H9 (cell line): ENCODE measurements at regions not wholly inside any gene's neighbourhood (a gene's known extent, or its start where the extent isn't known, plus 50 kb on each side); places are given as distances from the start of the nearest gene placed in this dataset.

Source experiments
- DNase-seq: peaks from one replicate; pipeline ENCODE4 v3.0.0-alpha.2; 2017
- H2AFZ ChIP-seq: one replicate; pipeline ENCODE4 v1.6.1; 2013; ENCODE audit warnings: mild to moderate bottlenecking, low read length, control low read depth, moderate library complexity
- H2AK5ac ChIP-seq: 2 replicates; pipeline ENCODE4 v1.6.1; 2013; ENCODE audit warnings: low read length, control low read depth, mixed read lengths; ENCODE audit not compliant: insufficient read length
- H2BK120ac ChIP-seq: one replicate; pipeline ENCODE4 v1.6.1; 2013; ENCODE audit warnings: low read depth, mild to moderate bottlenecking, low read length, control low read depth, inconsistent platforms; ENCODE audit not compliant: poor library complexity, severe bottlenecking
- H2BK12ac ChIP-seq: 2 replicates; pipeline ENCODE4 v1.6.1; 2013; ENCODE audit warnings: low read length, control low read depth, mixed read lengths, low read depth; ENCODE audit not compliant: insufficient read length
- H2BK15ac ChIP-seq: 2 replicates; pipeline ENCODE4 v1.6.1; 2013; ENCODE audit warnings: low read depth, low read length, control low read depth
- H2BK20ac ChIP-seq: one replicate; pipeline ENCODE4 v1.6.1; 2013; ENCODE audit warnings: low read depth, mild to moderate bottlenecking, low read length, control low read depth, inconsistent platforms; ENCODE audit not compliant: poor library complexity, severe bottlenecking
- H2BK5ac ChIP-seq: 2 replicates; pipeline ENCODE4 v1.6.1; 2013; ENCODE audit warnings: low read length, control low read depth, mixed read lengths; ENCODE audit not compliant: insufficient read length
- H3K14ac ChIP-seq: 2 replicates; pipeline ENCODE4 v1.6.1; 2013; ENCODE audit warnings: low read length, control low read depth; ENCODE audit not compliant: insufficient read depth
- H3K18ac ChIP-seq: 2 replicates; pipeline ENCODE4 v1.6.1; 2013; ENCODE audit warnings: low read depth, mild to moderate bottlenecking, mixed read lengths, low read length, control low read depth; ENCODE audit not compliant: insufficient read length
- H3K23ac ChIP-seq: 2 replicates; pipeline ENCODE4 v1.6.1; 2013; ENCODE audit warnings: low read length, control low read depth, mixed read lengths, low read depth; ENCODE audit not compliant: insufficient read length
- H3K23me2 ChIP-seq: 2 replicates; pipeline ENCODE4 v1.6.1; 2013; ENCODE audit warnings: low read depth, mild to moderate bottlenecking, mixed read lengths, low read length, control low read depth; ENCODE audit not compliant: insufficient read length, poor library complexity, severe bottlenecking
- H3K27ac ChIP-seq: 2 replicates; pipeline ENCODE4 v1.5.1; 2013; ENCODE audit warnings: low read length, control low read depth, mixed read lengths, low read depth; ENCODE audit not compliant: insufficient read length
- H3K27me3 ChIP-seq: 2 replicates; pipeline ENCODE4 v1.6.1; 2013; ENCODE audit warnings: low read length, control low read depth, inconsistent platforms; ENCODE audit not compliant: insufficient read depth
- H3K4ac ChIP-seq: 2 replicates; pipeline ENCODE4 v1.6.1; 2013; ENCODE audit warnings: low read depth, mild to moderate bottlenecking, control low read depth, inconsistent platforms, low read length, moderate library complexity
- H3K4me1 ChIP-seq: 2 replicates; pipeline ENCODE4 v1.6.1; 2013; ENCODE audit warnings: low read length, control low read depth, inconsistent platforms; ENCODE audit not compliant: insufficient read depth
- H3K4me2 ChIP-seq: 2 replicates; pipeline ENCODE4 v1.6.1; 2013; ENCODE audit warnings: low read length, control low read depth, mixed read lengths; ENCODE audit not compliant: insufficient read length, insufficient read depth
- H3K56ac ChIP-seq: 2 replicates; pipeline ENCODE4 v1.6.1; 2013; ENCODE audit warnings: low read depth, mild to moderate bottlenecking, mixed read lengths, low read length, control low read depth; ENCODE audit not compliant: insufficient read length
- H3K79me1 ChIP-seq: 2 replicates; pipeline ENCODE4 v1.6.1; 2013; ENCODE audit warnings: low read depth, mild to moderate bottlenecking, moderate library complexity, low read length, control low read depth, inconsistent platforms; ENCODE audit not compliant: insufficient read depth, poor library complexity, severe bottlenecking
- H3K79me2 ChIP-seq: 2 replicates; pipeline ENCODE4 v1.6.1; 2013; ENCODE audit warnings: low read length, control low read depth, inconsistent platforms; ENCODE audit not compliant: insufficient read depth
- H3K9ac ChIP-seq: 2 replicates; pipeline ENCODE4 v1.6.1; 2013; ENCODE audit warnings: low read length, control low read depth, mixed read lengths; ENCODE audit not compliant: insufficient read length; ENCODE audit errors: extremely low read depth
- H3K9me3 ChIP-seq: one replicate; pipeline ENCODE4 v1.6.1; 2013; ENCODE audit warnings: low read depth, low read length, inconsistent platforms; ENCODE audit not compliant: control insufficient read depth
- H3T11ph ChIP-seq: one replicate; pipeline ENCODE4 v1.6.1; 2013; ENCODE audit warnings: mild to moderate bottlenecking, low read length, control low read depth, inconsistent platforms
- H4K20me1 ChIP-seq: one replicate; pipeline ENCODE4 v1.6.1; 2013; ENCODE audit not compliant: control insufficient read depth, insufficient read length, insufficient read depth
- H4K5ac ChIP-seq: 2 replicates; pipeline ENCODE4 v1.6.1; 2013; ENCODE audit warnings: low read depth, mild to moderate bottlenecking, mixed read lengths, low read length, control low read depth; ENCODE audit not compliant: insufficient read length
- H4K8ac ChIP-seq: replicated peaks from 2 replicates; pipeline ENCODE4 v1.6.1; 2013; ENCODE audit warnings: low read length, control low read depth, mixed read lengths, low read depth; ENCODE audit not compliant: insufficient read length
- H4K91ac ChIP-seq: 2 replicates; pipeline ENCODE4 v1.6.1; 2013; ENCODE audit warnings: low read depth, mild to moderate bottlenecking, moderate library complexity, mixed read lengths, low read length, control low read depth; ENCODE audit not compliant: insufficient read length
- H3K27ac Mint-ChIP-seq, 3 experiments: 2 replicates in 2 of 3; 3 replicates in 1 of 3; pipeline ENCODE4 v1.8.0; 2020 to 2021; ENCODE audit warnings: mixed read lengths in 3 of 3, mild to moderate bottlenecking in 1 of 3, moderate library complexity in 1 of 3
- H3K27me3 Mint-ChIP-seq: 2 replicates; pipeline ENCODE4 v1.8.0; 2021; ENCODE audit warnings: low read depth, mild to moderate bottlenecking, moderate library complexity, mixed read lengths
- H3K36me3 Mint-ChIP-seq, 3 experiments: 2 replicates in 2 of 3; 3 replicates in 1 of 3; pipeline ENCODE4 v1.8.0; 2020 to 2021; ENCODE audit warnings: low read depth in 3 of 3, mixed read lengths in 3 of 3; ENCODE audit not compliant: insufficient read depth in 1 of 3
- H3K4me1 Mint-ChIP-seq, 2 experiments: 2 replicates each; pipeline ENCODE4 v1.8.0; 2020; ENCODE audit warnings: mixed read lengths in 2 of 2
- H3K4me3 Mint-ChIP-seq, 2 experiments: 2 replicates in 1 of 2; 3 replicates in 1 of 2; pipeline ENCODE4 v1.8.0; 2020 to 2021; ENCODE audit warnings: mild to moderate bottlenecking in 2 of 2, mixed read lengths in 2 of 2, moderate library complexity in 1 of 2
- H3K9me3 Mint-ChIP-seq, 2 experiments: 2 replicates in 1 of 2; 3 replicates in 1 of 2; pipeline ENCODE4 v1.8.0; 2020; ENCODE audit warnings: mild to moderate bottlenecking in 2 of 2, mixed read lengths in 2 of 2, moderate library complexity in 1 of 2
- CTCF ChIP-seq: fragments of 200-600 bp; sonication (generic); conservative IDR thresholded peaks from 3 replicates; pipeline ENCODE4 v1.8.0; 2021; ENCODE audit warnings: antibody characterized with exemption, mild to moderate bottlenecking

- H3K79me1 ChIP-seq: no peaks in the 10 kb centered on the region
- no peak overlapping the region for H2BK12ac ChIP-seq
- no peak overlapping the region for H3K4me3 Mint-ChIP-seq
- H3K14ac ChIP-seq: no peak overlapping the region
- H3K27ac Mint-ChIP-seq: no peak overlapping the region
- H3K23me2 ChIP-seq: no peaks in the 10 kb centered on the region
- H3K9me3 Mint-ChIP-seq: no peaks in the 10 kb centered on the region
- no peaks in the 10 kb centered on the region for H3K36me3 Mint-ChIP-seq
- H3K79me2 ChIP-seq: no peaks in the 10 kb centered on the region
- no peaks in the 10 kb centered on the region for H4K20me1 ChIP-seq
- H2BK20ac ChIP-seq: no peak overlapping the region
- H2BK15ac ChIP-seq: no peak overlapping the region
- no peak overlapping the region for H3K4me2 ChIP-seq
- TF ChIP-seq CTCF: no peak
- no peak overlapping the region for H3K9ac ChIP-seq
- H3K9me3 ChIP-seq: no peaks in the 10 kb centered on the region
- no peak overlapping the region for H3T11ph ChIP-seq
- no peak overlapping the region for H2BK5ac ChIP-seq
- no peak overlapping the region for H3K4ac ChIP-seq
- no peak overlapping the region for H4K5ac ChIP-seq
- no peak overlapping the region for H2AK5ac ChIP-seq
- no peaks in the 10 kb centered on the region for H3K4me1 Mint-ChIP-seq
- no peak overlapping the region for H4K8ac ChIP-seq
- no peak overlapping the region for H3K27ac ChIP-seq
- no peaks in the 10 kb centered on the region for H3K4me1 ChIP-seq
- no peak overlapping the region for H3K18ac ChIP-seq
- no peaks in the 10 kb centered on the region for H3K27me3 Mint-ChIP-seq
- DNase-seq: no peak
- H2AFZ ChIP-seq: no peak overlapping the region
- H3K23ac ChIP-seq: no peak overlapping the region
- no peak overlapping the region for H3K56ac ChIP-seq
- no peak overlapping the region for H2BK120ac ChIP-seq
- H4K91ac ChIP-seq: no peak overlapping the region
- H3K27me3 ChIP-seq: no peaks in the 10 kb centered on the region
Observed at GRCh38 chr2:190127651-190128050, 65.1 kb upstream of the MSTN start.
